Osteoblast (primary cell): ENCODE measurements at regions not wholly inside any gene's neighbourhood (a gene's known extent, or its start where the extent isn't known, plus 50 kb on each side); places are given as distances from the start of the nearest gene placed in this dataset.

Experiments
- DNase-seq: peaks from one replicate; pipeline ENCODE4 v3.0.0; 2011; ENCODE audit warnings: low spot score, mixed read lengths; ENCODE audit not compliant: insufficient read length; ENCODE audit errors: missing footprints
- H2AFZ ChIP-seq: 2 replicates; pipeline ENCODE4 v1.6.0; 2011; ENCODE audit warnings: mild to moderate bottlenecking, low read length
- H3K27ac ChIP-seq: 2 replicates; pipeline ENCODE4 v1.5.1; 2011; ENCODE audit warnings: mild to moderate bottlenecking, low read depth, low read length, moderate library complexity
- H3K27me3 ChIP-seq: 2 replicates; pipeline ENCODE4 v1.6.0; 2012; ENCODE audit warnings: mild to moderate bottlenecking, control low read depth, inconsistent platforms, low read length, moderate library complexity; ENCODE audit not compliant: insufficient read depth
- H3K36me3 ChIP-seq: 2 replicates; pipeline ENCODE4 v1.5.1; 2011; ENCODE audit warnings: mild to moderate bottlenecking, low read length, control low read depth, moderate library complexity; ENCODE audit not compliant: insufficient read depth
- H3K4me1 ChIP-seq: 2 replicates; pipeline ENCODE4 v1.5.1; 2011; ENCODE audit warnings: mild to moderate bottlenecking, low read length, control low read depth, moderate library complexity; ENCODE audit not compliant: insufficient read depth
- H3K4me2 ChIP-seq: 2 replicates; pipeline ENCODE4 v1.6.0; 2011; ENCODE audit warnings: mild to moderate bottlenecking, low read length; ENCODE audit not compliant: insufficient read depth
- H3K4me3 ChIP-seq: fragments of 200-600 bp; sonication (generic); 3 replicates; pipeline ENCODE4 v1.5.1; 2012; ENCODE audit warnings: mild to moderate bottlenecking, low read length, inconsistent platforms; ENCODE audit not compliant: insufficient read depth
- H3K79me2 ChIP-seq: 2 replicates; pipeline ENCODE4 v1.6.0; 2012; ENCODE audit warnings: mild to moderate bottlenecking, low read length, control low read depth, inconsistent platforms; ENCODE audit not compliant: insufficient read depth
- H3K9me3 ChIP-seq: 2 replicates; pipeline ENCODE4 v1.5.1; 2011; ENCODE audit warnings: low read depth, low read length, control low read depth
- H4K20me1 ChIP-seq: 2 replicates; pipeline ENCODE4 v1.6.0; 2012; ENCODE audit warnings: mild to moderate bottlenecking, low read length, control low read depth; ENCODE audit not compliant: insufficient read depth
- TF ChIP-seq, protein P1 (sequence below): IDR thresholded peaks from 2 replicates; pipeline ENCODE4 v1.5.1; 2011; ENCODE audit warnings: mild to moderate bottlenecking, low read depth, low read length, moderate library complexity; ENCODE audit errors: extremely low read depth

DNA sequence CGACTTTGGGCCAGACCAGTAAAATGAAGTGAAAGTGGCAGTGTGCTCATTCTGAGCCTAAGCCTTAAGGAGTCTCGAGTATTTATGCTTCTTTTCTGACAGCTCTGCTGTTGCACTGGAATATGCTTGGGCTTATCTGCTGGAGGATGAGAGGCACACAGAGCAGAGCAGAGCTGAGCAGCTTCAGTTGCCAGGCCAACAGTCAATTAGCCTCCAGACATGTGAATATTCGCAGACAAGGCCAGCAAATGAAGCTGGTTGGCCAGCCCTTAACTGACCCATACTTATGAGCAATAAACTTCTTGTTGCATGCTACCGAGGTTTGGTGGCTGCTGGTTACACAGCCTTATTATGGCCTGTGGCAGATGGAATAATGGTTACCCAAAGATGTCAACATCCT is 203.0 kb upstream of the GEMIN8 start:
- no peaks in the 10 kb centered on the region for H4K20me1 ChIP-seq
- no peak for DNase-seq
- no peak overlapping the region for H3K27ac ChIP-seq
- H3K9me3 ChIP-seq: no peaks in the 10 kb centered on the region
- no peak overlapping the region for H3K4me2 ChIP-seq
- no peaks in the 10 kb centered on the region for H3K79me2 ChIP-seq
- TF ChIP-seq, protein P1, sequence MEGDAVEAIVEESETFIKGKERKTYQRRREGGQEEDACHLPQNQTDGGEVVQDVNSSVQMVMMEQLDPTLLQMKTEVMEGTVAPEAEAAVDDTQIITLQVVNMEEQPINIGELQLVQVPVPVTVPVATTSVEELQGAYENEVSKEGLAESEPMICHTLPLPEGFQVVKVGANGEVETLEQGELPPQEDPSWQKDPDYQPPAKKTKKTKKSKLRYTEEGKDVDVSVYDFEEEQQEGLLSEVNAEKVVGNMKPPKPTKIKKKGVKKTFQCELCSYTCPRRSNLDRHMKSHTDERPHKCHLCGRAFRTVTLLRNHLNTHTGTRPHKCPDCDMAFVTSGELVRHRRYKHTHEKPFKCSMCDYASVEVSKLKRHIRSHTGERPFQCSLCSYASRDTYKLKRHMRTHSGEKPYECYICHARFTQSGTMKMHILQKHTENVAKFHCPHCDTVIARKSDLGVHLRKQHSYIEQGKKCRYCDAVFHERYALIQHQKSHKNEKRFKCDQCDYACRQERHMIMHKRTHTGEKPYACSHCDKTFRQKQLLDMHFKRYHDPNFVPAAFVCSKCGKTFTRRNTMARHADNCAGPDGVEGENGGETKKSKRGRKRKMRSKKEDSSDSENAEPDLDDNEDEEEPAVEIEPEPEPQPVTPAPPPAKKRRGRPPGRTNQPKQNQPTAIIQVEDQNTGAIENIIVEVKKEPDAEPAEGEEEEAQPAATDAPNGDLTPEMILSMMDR: no peak
- no peak overlapping the region for H3K4me3 ChIP-seq
- H3K36me3 ChIP-seq: no peaks in the 10 kb centered on the region
- H3K4me1 ChIP-seq: no peaks in the 10 kb centered on the region
- H3K27me3 ChIP-seq: no peaks in the 10 kb centered on the region
- H2AFZ ChIP-seq: no peak overlapping the region

DNA sequence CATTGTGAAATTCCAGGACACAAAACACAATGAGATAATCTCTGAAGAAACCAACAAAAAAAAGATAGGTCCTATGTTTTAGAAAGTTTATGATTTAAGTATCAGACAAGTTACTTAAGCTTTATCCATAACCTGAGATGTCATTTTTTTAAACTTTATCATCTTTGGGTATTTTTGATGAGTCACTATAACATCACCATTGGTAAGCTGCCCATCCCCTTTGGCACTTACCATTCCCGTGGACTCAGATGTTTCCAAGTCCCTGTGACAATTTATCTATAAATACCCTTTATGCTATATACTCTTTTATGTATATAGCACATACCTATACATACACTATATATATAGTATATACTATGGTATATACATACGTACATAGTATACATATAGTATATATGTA is 198.9 kb upstream of the GEMIN8 start:
- TF ChIP-seq, protein P1: no peak
- H3K9me3 ChIP-seq: no peaks in the 10 kb centered on the region
- H2AFZ ChIP-seq: no peak overlapping the region
- H3K27me3 ChIP-seq: no peaks in the 10 kb centered on the region
- no peaks in the 10 kb centered on the region for H3K36me3 ChIP-seq
- no peak overlapping the region for H3K27ac ChIP-seq
- no peaks in the 10 kb centered on the region for H3K4me1 ChIP-seq
- H4K20me1 ChIP-seq: no peaks in the 10 kb centered on the region
- no peak for DNase-seq
- no peak overlapping the region for H3K4me3 ChIP-seq
- H3K79me2 ChIP-seq: no peaks in the 10 kb centered on the region
- H3K4me2 ChIP-seq: no peak overlapping the region

DNA sequence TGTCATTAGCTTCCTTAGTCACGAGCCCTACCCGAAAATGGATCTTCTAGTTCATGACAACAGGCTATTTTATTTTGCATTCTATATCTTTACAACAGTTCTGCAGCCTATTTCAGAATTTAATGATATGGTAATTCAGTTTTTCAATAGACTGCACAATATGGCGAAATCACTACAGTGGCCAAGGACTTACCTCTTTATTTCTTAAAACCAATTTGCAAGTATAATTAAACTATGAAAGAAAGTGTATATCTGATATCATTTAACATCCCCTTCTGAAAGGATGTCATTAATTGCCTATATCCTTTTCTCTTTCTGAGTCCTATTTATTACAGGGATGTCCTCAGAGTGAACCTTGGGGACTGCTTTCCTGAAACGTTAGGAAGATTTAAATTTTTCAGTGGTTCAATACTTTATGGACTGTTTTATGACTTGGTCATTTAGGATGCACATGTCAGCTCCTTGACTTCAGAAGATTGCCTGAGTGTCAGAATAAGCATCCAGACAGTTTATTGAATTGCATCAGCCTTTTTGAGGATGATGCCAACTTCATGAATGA is 190.8 kb upstream of the GEMIN8 start:
- Histone ChIP-seq H3K4me3 (no peak overlapping the region), H3K36me3 (no peaks in the 10 kb centered on the region), H3K27me3 (no peaks in the 10 kb centered on the region), H3K9me3 (no peaks in the 10 kb centered on the region), H3K79me2 (no peaks in the 10 kb centered on the region), H2AFZ (no peak overlapping the region), H3K27ac (no peak overlapping the region), H4K20me1 (no peaks in the 10 kb centered on the region), H3K4me1 (no peaks in the 10 kb centered on the region), H3K4me2 (no peak overlapping the region)
- TF ChIP-seq, protein P1: no peak
- DNase-seq: no peak

DNA sequence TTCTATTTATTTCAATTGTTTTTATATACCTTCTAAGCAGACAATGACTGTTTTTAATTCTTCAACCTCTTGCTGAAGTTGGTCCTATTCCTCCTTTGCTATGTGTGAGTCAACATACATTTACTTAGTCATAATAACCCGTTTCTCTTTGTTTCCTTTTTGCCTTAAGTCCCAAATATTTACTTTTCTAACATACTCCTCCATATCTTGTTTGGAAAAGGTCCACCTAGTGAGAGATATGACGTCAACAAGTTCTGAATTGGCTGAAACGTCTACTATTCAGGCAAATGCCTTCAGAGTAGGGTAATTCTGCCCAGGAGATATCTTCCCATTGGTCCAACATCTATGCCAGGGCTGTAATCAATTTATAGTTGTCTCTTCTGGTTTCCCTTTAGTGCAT is 179.3 kb upstream of the GEMIN8 start:
- H3K36me3 ChIP-seq: no peaks in the 10 kb centered on the region
- H3K4me2 ChIP-seq: no peak overlapping the region
- TF ChIP-seq, protein P1: no peak
- no peaks in the 10 kb centered on the region for H3K9me3 ChIP-seq
- H4K20me1 ChIP-seq: no peaks in the 10 kb centered on the region
- H3K27me3 ChIP-seq: no peaks in the 10 kb centered on the region
- no peak overlapping the region for H3K27ac ChIP-seq
- H3K4me1 ChIP-seq: no peaks in the 10 kb centered on the region
- no peak overlapping the region for H2AFZ ChIP-seq
- H3K79me2 ChIP-seq: no peaks in the 10 kb centered on the region
- no peak overlapping the region for H3K4me3 ChIP-seq
- DNase-seq: no peak
